ENCODE measurements at regions not wholly inside any gene's neighbourhood (a gene's known extent, or its start where the extent isn't known, plus 50 kb on each side); places are given as distances from the start of the nearest gene placed in this dataset.
"Not testable (repeated sequence)": the region's sequence is repeated elsewhere in the genome, so short reads cannot be mapped to it uniquely, and the experiment has no call there.

DNA sequence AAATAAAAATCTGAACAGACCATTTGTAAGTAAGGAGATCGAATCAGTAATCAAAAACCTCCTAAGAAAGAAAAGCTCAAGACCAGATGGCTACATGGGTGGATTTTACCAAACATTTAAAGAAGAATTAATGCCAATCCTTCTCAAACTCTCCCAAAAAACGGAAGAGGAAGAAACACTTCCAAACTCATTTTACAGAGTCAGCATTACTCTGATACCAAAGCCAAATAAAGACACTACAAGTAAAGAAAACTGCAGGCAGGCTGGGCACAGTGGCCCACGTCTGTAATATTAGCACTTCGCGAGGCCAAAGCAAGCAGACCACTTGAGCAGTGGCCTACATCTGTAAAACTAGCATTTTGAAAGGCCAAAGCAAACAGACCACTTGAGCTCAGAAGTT lies 159.8 kb downstream of the DPY19L2 start:
- DNase-seq (ENCODE audit: low spot score) = no peak

DNA sequence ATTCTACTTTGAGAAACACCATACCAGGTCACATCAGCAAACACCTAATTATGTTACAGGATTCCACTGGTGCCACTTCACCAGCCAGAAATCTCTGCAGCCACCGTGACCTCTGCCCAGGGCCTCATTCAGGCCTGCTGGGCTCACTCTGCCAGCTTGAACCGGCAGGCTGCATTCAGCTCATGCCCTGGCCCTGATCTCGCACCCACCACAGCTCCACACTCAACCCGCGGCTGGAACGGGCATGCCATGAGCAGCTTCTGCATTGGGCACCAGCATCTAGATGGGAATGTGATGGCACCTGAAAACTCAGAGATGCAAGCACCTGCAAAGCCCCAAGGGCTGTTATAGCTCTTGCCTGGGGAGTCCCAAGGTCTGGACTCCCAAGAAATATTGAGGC lies 168.7 kb downstream of the DPY19L2 start:
- DNase-seq (ENCODE audit: low spot score) = no peak

DNA sequence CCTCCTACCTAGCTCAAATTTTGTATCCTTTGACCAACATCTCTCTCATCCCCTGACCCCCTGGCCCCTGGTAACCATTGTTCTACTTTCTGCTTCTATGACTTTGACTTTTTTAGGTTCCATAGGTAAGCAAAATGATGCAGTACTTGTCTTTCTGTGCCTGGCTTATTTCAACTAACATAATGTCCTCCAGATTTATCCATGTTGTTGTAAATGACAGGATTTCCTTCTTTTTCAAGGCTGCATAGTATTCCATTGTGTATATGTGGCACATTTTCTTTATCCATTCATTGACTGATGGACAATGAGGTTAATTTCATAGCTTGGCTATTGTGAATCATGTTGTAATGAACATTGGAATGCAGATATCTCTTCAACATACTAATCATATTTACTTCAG lies 170.1 kb downstream of the DPY19L2 start:
- DNase-seq (ENCODE audit: low spot score) = no peak

DNA sequence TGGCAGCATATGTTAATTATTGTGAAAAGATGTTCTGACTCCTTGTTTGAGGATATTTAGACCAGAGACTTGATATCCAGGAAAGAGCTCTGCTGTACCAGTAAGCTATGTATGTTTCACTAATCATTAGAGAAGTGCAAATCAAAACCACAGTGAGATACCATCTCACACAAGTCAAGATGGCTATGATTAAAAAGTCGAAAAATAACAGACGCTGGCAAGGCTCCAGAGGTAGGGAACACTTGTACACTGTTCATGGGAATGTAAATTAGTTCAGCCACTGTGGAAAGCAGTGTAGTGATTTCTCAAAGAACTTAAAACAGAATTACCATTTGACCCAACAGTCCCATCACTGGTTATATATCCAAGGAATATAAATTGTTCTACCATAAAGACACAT lies 171.6 kb downstream of the DPY19L2 start:
- DNase-seq (ENCODE audit: low spot score) = no peak

DNA sequence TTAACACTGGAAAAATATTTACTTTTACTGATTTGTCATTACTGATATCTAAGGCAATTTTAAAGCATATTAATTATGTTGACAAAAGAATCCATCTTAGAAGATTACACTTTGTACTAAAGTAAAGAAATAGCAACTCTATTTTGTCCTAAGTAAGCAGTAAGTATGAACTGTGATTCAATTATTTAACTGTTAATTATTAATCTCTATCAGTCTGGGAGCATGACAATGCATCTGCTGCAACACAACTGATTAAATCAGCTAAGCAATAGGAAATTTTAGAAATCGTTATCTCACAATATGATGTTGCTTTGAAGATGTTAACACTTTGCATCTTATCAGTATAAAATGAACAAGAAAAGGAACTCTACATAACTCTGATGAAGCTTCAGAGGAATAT lies 172.3 kb downstream of the DPY19L2 start:
- no peak for DNase-seq (ENCODE audit: low spot score)

DNA sequence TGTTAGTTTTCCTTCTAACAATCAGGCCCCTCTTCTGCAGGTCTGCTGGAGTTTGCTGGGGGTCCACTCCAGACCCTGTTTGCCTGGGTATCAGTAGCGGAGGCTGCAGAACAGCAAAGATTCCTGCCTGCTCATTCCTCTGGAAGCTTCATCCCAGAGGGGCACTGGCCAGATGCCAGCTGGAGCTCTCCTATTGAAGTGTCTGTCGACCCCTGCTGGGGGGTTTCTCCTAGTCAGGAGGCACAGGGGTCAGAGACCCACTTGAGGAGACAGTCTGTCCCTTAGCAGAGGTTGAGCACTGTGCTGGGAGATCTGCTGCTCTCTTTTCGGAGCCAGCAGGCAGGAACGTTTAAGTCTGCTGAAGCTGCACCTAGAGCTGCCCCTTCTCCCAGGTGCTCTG lies 174.9 kb downstream of the DPY19L2 start:
- DNase-seq (ENCODE audit: low spot score) = not testable (repeated sequence)

DNA sequence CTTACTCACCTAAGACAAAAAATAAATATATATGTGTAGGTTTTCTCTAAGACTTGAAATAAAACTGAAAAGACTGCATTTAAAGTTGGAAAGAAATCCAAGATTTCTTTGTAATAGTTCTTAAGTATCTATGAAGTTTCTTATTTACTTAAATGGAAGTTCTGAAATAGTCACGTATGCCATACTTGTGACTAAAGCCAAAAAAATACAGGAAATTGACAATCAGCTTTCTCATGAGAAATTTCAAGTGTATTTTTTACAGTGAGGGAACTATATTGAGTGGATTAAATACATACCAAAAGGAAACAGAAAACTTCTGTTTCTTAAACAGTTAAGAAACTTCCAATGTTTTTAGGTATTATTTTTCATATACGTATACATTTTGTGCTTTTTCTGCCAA lies 188.1 kb downstream of the DPY19L2 start:
- no peak for DNase-seq (ENCODE audit: low spot score)

DNA sequence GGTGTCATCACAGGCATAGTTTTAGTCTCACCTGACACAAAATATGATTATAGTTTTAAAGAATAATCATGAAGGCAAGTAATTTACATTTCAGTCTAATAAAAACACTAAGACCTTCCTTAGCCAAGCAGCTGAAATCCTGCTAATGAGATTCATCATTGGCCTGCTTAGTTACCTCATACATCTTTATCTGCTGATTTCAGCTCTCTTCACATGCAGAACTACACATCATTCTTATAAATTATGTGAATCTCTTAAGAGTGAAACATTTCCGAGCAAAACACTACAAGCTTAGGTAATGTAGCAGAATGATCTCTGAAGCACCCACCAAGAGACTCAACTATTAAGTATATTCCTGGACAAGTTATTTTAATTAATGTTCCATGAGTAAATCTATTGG lies 198.1 kb downstream of the DPY19L2 start:
- no peak for DNase-seq (ENCODE audit: low spot score)

DNA sequence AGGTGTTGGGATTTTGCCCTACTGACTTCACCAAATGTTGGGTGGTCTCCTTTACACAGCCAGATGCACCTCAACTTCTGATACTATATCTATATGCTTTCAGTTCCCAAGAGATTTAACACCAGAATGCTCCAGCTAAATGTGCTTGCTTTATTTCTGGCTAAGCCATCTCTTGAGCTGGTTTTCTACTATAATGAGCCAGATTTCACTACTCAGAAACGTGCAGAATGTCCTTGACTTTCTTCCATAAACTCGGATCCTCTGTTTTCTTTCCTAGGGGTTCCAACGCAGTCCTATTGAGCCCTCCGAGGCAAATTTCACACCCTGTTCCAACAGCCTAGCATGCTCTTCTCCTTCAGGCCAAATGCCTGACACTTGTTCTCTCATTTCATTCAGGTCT lies 200.3 kb downstream of the DPY19L2 start:
- no peak for DNase-seq (ENCODE audit: low spot score)

DNA sequence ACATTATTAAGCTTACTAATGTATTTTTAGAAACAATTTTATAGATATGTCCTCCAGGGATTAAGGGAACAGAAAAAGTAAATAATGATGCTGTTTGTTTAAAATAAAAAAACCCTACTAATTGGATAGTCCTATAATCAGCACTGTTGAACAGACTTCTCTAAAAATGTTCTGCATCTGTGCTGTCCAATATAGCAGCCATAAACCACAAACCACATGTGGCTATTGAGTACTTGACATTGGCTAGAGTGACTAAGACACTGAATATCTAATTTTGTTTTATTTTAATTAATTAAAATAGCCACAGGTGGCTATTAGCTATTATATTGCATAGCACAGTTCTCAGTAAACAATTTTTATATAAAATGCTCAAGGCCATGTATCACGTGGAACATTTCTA lies 210.4 kb downstream of the DPY19L2 start:
- no peak for DNase-seq (ENCODE audit: low spot score)

DNA sequence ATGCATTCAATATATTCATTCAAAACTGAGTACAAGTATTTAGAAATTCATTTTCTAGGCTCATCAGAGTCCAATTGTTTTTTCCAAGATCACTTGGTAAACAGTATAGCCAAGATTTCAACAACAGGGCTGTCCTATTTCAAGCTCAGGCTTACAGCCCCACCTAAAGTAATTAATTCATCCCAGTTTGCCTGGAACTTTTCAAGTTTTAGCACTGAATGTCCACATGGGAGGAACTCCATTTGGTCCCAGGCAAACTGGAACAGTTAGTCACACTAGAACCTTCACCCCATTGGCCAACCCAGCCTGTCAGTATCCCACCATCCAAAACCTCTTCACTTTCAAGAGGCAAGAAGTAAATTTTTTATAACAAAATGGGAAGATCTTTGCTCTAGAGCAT lies 210.9 kb downstream of the DPY19L2 start:
- DNase-seq (ENCODE audit: low spot score) = no peak

DNA sequence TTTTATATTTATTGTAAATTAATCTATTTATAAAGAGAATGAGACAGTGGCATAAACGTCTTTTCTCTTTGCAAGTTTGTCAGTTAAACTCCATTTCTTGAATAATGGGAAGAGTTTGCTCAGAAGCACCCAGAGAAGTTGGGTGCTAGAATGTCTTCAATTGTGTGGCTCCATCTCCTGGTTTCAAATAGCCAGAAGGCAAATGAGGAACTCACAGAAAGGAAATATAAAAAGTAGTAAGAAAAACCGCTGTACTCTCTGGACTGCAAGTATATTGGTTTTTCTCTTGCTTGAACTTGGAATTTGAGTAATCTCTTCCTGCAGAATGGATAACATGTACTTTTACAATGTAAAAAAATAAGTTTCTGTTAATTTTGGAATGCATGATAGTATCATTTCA lies 217.5 kb downstream of the DPY19L2 start:
- no peak for DNase-seq (ENCODE audit: low spot score)

DNA sequence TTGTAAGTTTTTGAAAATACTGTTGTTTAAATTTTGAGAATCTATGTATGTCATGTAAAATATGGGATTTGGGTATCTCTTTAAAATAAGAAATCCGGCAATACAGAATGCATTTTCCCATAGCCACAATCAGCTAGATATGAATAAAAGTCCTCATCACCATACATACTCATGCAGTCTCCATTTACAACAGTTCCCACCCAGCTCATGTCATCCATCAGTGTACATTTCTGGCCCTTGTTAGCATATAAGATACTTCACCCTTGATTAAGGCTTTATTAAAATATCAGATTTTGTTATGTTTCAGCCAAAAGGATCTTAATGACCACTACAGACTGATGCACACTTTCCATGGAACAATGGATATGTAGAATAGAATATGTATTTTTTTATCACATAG lies 218.0 kb downstream of the DPY19L2 start:
- no peak for DNase-seq (ENCODE audit: low spot score)

DNA sequence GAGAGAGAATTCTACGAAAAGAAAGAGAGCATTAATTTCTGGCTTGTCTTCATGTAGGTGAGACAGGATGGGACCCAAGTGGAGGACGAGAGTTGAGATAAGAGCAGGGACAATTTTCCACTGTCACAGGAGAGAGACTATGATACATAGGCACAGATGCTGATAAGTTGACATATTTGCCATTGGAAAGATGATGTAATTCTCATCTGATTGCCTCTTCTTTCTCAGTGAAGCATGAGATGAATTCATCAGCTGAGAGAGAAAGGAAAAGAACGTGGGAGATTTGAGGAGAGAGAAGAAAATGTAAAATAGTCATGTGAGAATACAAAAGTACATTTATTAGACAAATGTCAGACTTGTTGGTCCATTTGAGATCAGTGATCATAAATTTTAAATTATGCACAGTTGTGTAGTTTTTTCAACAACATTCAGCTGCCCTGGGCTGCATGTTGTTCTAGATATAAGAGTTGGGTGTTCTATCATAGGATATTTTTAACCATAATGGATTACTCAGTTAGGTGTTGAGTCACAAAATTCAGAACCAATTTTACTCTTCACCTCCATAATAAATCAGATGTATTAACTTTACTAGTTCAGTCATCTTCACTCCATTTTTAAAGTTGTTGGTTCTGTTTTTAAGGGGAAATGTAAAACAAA lies 222.9 kb downstream of the DPY19L2 start:
- no peak for DNase-seq (ENCODE audit: low spot score)

DNA sequence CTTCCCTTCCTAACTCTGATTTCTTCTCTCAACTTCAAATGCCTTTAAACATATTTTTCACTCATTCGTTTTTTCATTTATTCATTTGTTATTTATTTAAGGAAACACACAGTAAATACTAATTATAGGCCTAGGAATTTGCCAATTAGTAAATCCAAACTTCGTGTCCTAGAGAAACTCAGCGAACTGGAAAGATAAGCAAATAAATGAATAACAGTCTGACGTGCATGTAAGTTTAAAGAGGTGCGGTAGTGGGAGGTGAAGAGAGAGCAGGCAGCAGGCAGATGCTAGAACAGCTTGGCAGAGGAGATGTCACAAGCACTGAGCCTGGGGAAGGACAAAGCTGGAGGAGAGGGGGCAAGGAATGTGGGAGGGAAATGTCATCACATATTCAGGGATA lies 228.2 kb downstream of the DPY19L2 start:
- DNase-seq (ENCODE audit: low spot score) = no peak

DNA sequence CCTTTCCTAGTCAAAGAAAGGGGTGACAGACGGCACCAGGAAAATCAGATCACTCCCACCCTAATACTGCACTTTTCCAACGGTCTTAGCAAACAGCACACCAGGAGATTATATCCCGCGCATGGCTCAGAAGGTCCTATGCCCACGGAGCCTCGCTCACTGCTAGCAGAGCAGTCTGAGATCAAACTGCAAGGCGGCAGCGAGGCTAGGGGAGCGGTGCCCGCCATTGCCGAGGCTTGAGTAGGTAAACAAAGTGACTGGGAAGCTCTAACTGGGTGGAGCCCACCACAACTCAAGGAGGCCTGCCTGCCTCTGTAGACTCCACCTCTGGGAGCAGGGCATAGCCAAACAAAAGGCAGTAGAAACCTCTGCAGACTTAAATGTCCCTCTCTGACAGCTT lies 233.9 kb downstream of the DPY19L2 start:
- not testable (repeated sequence) for DNase-seq (ENCODE audit: low spot score)

DNA sequence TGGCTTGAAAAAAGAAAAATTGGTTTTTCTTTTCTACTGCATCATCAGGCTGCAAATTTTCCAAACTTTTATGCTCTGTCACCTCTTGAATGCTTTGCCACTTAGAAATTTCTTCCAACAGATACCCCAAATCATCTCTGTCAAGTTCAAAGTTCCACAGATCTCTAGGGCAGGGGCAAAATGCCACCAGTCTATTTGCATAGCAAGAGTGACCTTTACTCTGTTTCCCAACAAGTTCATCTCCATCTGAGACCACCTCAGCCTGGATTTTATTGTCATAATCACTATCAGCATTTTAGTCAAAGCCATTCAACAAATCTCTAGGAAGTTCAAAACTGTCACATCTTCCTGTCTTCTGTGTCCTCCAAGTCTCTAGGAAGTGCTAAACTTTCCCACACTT lies 240.3 kb downstream of the DPY19L2 start:
- DNase-seq (ENCODE audit: low spot score) = not testable (repeated sequence)

DNA sequence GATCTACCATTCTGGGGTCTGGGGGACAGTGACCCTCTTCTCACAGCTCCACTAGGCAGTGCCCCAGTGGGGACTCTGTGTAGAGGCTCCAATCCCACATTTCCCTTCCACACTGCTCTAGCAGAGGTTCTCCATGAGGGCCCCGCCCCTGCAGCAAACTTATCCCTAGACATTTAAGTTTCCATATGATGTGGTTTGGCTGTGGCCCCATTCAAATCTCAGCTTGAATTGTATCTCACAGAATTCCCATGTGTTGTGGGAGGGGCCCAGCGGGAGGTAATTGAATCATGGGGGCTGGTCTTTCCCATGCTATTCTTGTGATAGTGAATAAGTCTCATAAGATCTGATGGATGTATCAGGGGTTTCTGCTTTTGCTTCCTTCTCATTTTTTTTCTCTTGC lies 241.3 kb downstream of the DPY19L2 start:
- not testable (repeated sequence) for DNase-seq (ENCODE audit: low spot score)

DNA sequence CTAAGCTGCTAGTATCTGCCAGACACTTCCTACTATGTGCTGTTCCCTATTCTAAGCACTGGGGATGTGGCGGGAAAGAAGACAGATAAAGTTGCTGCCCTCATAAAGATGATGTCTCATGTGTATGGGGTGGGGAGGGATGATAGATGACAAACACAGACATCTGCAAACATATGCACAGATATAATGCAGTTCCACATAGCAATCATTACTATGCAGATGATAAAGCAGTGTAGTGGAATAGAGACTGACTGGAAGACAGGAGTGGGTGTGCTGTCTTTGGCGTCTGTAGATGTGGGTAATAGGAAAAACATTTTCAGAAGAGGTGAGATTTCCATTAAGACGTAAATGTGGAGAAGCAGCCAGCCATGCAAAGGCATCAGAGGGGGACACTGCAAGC lies 243.6 kb downstream of the DPY19L2 start:
- no peak for DNase-seq (ENCODE audit: low spot score)

DNA sequence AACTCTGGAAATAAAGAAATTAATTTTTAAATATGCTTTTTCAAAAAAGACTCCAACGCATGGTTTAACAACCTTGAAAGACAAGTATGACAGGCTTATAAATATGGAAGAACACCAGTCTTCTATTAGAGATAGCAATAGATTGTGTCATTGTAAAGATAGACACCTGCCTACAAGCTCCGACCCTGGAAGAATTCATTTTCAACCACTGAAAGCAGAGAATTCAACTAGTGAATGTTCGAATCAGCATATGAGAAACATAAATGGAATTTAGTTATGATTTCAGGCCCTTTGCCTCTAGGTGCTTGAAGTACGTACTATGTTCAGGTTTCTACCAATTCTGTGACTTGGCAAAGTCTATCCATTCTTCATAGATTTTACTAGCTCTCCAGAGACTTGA lies 244.5 kb downstream of the DPY19L2 start:
- no peak for DNase-seq (ENCODE audit: low spot score)

DNA sequence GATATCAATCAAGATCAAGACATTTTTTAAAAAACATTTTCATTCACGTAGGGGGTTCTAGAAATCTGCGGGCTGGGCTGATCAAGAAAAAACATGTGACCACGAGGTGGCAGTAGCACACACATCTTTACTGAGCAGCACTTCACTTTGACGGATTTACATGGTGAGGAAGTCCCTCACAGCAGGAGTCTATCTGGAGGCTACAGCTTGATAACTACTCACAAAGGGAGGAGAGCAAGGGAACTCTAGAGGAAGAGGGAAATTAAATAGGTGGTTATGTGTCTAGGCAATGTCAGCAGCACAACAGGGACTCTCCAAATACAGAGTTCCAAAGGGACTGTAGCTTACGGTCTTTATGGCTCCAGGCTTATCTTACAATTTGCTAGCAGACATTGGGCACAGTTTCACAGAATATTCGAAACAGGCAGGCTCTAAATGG lies 248.1 kb downstream of the DPY19L2 start:
- DNase-seq (ENCODE audit: low spot score) = peak; percentile 71

DNA sequence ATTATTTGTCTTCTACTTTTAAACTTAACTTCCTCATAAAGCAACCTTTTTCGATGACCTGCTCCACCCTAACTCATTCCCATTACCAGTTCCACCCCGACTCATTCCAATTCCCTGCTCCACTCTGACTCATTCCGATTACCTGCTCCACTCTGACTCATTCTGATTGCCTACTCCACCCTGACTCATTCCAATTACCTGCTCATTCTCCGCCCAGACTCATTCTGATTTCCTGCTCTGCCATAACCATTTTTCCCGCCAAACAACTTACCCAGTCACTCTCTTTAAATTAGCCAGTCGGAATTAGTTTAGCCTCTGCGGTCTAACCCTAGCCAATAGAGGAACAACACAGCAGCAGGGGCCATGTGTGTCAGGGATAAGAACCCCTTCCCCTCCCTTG lies 249.1 kb downstream of the DPY19L2 start:
- DNase-seq (ENCODE audit: low spot score) = peak; percentile 67

DNA sequence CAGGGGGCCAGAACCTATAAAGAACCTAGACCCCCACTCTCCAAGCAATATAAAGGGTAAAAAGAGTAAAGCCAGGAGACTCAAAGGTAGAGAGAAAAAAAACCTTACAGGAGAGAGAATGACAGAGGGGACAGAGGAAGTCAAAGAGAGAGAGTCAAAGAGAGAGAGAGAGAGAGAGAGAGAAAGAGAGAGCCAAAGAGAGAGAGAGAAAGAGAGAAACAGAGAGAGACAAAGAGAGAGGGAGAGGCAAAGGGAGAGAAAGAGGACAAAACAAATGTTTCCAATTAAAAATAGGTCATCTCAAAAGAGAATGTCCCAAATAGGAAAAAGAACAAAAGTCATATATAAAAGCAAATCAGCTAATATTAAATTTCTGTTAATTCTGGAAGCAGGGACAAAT lies 251.5 kb downstream of the DPY19L2 start:
- no peak for DNase-seq (ENCODE audit: low spot score)

DNA sequence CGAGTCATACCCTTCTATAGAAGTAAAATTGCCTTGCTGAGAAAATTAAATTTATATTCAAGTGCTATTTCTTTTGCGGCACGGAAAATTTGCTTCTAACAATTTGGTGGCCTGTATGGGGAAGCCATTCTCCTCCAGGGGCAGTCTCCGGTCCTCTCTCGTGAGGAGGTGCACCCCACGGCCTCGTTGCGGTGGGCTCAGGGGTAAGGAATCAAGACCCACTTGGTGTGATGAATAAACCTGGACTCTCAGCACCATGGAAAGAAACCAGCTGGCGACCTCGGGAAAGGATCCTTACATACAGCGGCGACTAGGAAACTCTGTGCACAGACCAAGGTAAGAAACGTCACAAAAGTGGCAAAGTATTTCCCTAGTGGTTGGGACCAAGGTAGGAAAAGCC lies 252.9 kb downstream of the DPY19L2 start:
- no peak for DNase-seq (ENCODE audit: low spot score)

DNA sequence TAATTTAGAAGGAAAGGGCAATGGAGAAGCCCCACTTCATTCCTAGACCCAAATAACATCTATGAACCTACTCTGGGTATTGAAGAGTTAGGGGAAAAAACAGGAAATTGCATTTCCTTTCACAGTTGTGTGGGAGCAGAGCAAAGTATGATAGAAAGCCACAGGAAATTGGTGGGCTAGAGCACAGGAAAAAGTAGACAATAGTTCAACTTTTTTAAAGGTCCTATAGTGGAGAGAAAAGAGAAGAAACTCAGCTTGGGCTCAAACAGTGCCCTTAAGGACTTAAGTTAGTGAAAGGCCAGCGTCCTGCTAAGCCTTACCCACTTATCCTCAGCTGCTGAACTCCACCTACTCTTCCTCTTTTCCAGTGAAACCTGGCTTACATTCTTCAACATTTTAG lies 258.1 kb downstream of the DPY19L2 start:
- DNase-seq (ENCODE audit: low spot score) = no peak
